ENCODE measurements at regions not wholly inside any gene's neighbourhood (a gene's known extent, or its start where the extent isn't known, plus 50 kb on each side); places are given as distances from the start of the nearest gene placed in this dataset.

- BruUV-seq (replicated peaks) = no TSS peak
- POLR2A ChIA-PET (ENCODE audit: unreplicated experiment) = no interaction called here
- dilution Hi-C loops (cut with HindIII; ENCODE audit: low sequenced_read_pairs, unreplicated experiment) = no loop called here
Observed at GRCh38 chr2:37466533-37467222, 122.2 kb downstream of the QPCT start.

More at GRCh38 chr2:37466533-37467222, 122.2 kb downstream of the QPCT start:
- Histone ChIP-seq H4K5ac (ENCODE audit: low read depth, low read length) (no peak overlapping the region), H4K20me1 (ENCODE audit: insufficient read depth, low read length) (no peaks in the 10 kb centered on the region), H3K14ac (replicated peaks; ENCODE audit: low read depth, low read length) (no peak overlapping the region), H3K4me2 (ENCODE audit: low read depth, low read length) (no peak overlapping the region), H3K79me1 (ENCODE audit: low read depth in 1 of 2, low read length in 2 of 2) (no peaks in the 10 kb centered on the region), H3K18ac (ENCODE audit: low read depth, low read length) (no peak overlapping the region; the same call in 1 of the 2 replicates), H4K91ac (ENCODE audit: insufficient read depth, low read depth, low read length) (no peak overlapping the region), H3K4ac (ENCODE audit: low read depth, low read length) (no peak overlapping the region; the same call in 1 of the 2 replicates), H3K23ac (ENCODE audit: low read depth, low read length) (no peak overlapping the region), H3K4me1 (ENCODE audit: control insufficient read depth, insufficient read depth, low read length) (no peaks in the 10 kb centered on the region), H3K9me3 (ENCODE audit: control insufficient read depth, insufficient read depth, low read length) (no peaks in the 10 kb centered on the region), H3K56ac (ENCODE audit: extremely low read depth, insufficient read depth, low read length) (no peak overlapping the region), H3K36me3 (ENCODE audit: control insufficient read depth, insufficient read depth, low read length) (no peaks in the 10 kb centered on the region), H4K8ac (ENCODE audit: low read depth in 2 of 2, low read length in 2 of 2) (no peak overlapping the region), H3K27ac (ENCODE audit: insufficient read depth, low read length) (no peak overlapping the region), H2BK5ac (ENCODE audit: low read depth, low read length, poor library complexity, severe bottlenecking) (no peak overlapping the region), H2BK20ac (ENCODE audit: low read depth, low read length) (no peak overlapping the region), H3K4me3 (ENCODE audit: insufficient read depth, low read depth, low read length) (no peak overlapping the region), H2BK15ac (ENCODE audit: low read depth, low read length) (no peak overlapping the region), H3K9me1 (ENCODE audit: insufficient read depth, low read length) (no peaks in the 10 kb centered on the region), H2AFZ (replicated peaks; ENCODE audit: low read length, poor library complexity) (no peak overlapping the region), H2AK5ac (ENCODE audit: low read depth, low read length) (no peak overlapping the region), H3K27me3 (ENCODE audit: control insufficient read depth, insufficient read depth, low read length) (no peaks in the 10 kb centered on the region), H2BK120ac (ENCODE audit: low read depth, low read length) (no peak overlapping the region), H2AK9ac (replicated peaks; ENCODE audit: low read depth, low read length, poor library complexity) (no peak overlapping the region), H3K9ac (ENCODE audit: low read depth, low read length) (no peak overlapping the region)
- DNase-seq (no peak), ATAC-seq (ENCODE audit: low read depth) (no peak)
- no peak for TF ChIP-seq CEBPB (IDR thresholded peaks at IDR 0.05; ENCODE audit: low read depth, low read length)
- no peak for TF ChIP-seq BHLHE40 (IDR thresholded peaks at IDR 0.05; ENCODE audit: low read depth, low read length)
- no peak for TF ChIP-seq MAZ (IDR thresholded peaks at IDR 0.05; ENCODE audit: borderline replicate concordance, low read depth, low read length)
- TF ChIP-seq FOS (IDR thresholded peaks at IDR 0.05; ENCODE audit: low read depth, low read length) = no peak
- TF ChIP-seq CTCF (conservative IDR thresholded peaks at IDR 0.05; ENCODE audit: low read depth, low read length) = no peak
- TF ChIP-seq POLR2A (IDR thresholded peaks at IDR 0.05; ENCODE audit: low read depth, low read length) = no peak
- no peak for TF ChIP-seq NFE2L2 (IDR thresholded peaks at IDR 0.05; ENCODE audit: low read depth, low read length)
- WGBS, 2 experiments (ENCODE audit: extremely low coverage in 2 of 2, insufficient read length in 1 of 2) = no CpG with 5 or more reads among the region's 1 CpG
- CTCF ChIA-PET = no interaction called here
- in situ Hi-C loops (cut with MboI; ENCODE audit: low sequenced_read_pairs) (no loop called here), intact Hi-C loops (cut with micrococcal nuclease) (no loop called here)

All from IMR-90 (cell line).